NCI-H526 (cell line): ENCODE measurements at regions not wholly inside any gene's neighbourhood (a gene's known extent, or its start where the extent isn't known, plus 50 kb on each side); places are given as distances from the start of the nearest gene placed in this dataset.

Experiments
- DNase-seq, 2 experiments: peaks; one replicate each; lab custom pipeline; 2025; lab: John Stamatoyannopoulos, UW

GRCh38 chr7:42492920-42493319, 255.9 kb upstream of the GLI3 start:
- DNase-seq: no peak

- no peak for DNase-seq
These were observed 254.1 kb upstream of the GLI3 start for GRCh38 chr7:42491106-42491505.

GRCh38 chr7:42489299-42489698, 252.3 kb upstream of the GLI3 start:
- DNase-seq: no peak

- DNase-seq: no peak
These were observed 248.3 kb upstream of the GLI3 start for GRCh38 chr7:42485301-42485766.

- no peak for DNase-seq
These were observed 246.9 kb upstream of the GLI3 start for GRCh38 chr7:42483886-42484285.

- no peak for DNase-seq
These were observed 243.0 kb upstream of the GLI3 start for GRCh38 chr7:42479816-42480633.

GRCh38 chr7:42479452-42479815, 242.4 kb upstream of the GLI3 start:
- no peak for DNase-seq

GRCh38 chr7:42478717-42479116, 241.7 kb upstream of the GLI3 start:
- DNase-seq: no peak

- no peak for DNase-seq
These were observed 239.2 kb upstream of the GLI3 start for GRCh38 chr7:42476255-42476654.

- no peak for DNase-seq
These were observed 238.1 kb upstream of the GLI3 start for GRCh38 chr7:42475082-42475481.

- no peak for DNase-seq
These were observed 236.1 kb upstream of the GLI3 start for GRCh38 chr7:42473099-42473498.

GRCh38 chr7:42471573-42472174, 234.7 kb upstream of the GLI3 start:
- DNase-seq: no peak

- no peak for DNase-seq
These were observed 232.3 kb upstream of the GLI3 start for GRCh38 chr7:42469341-42469740.

- no peak for DNase-seq
These were observed 231.5 kb upstream of the GLI3 start for GRCh38 chr7:42468471-42468870.

- no peak for DNase-seq
These were observed 224.5 kb upstream of the GLI3 start for GRCh38 chr7:42461537-42461936.

- no peak for DNase-seq
These were observed 223.9 kb upstream of the GLI3 start for GRCh38 chr7:42460933-42461332.

- no peak for DNase-seq
These were observed 223.1 kb upstream of the GLI3 start for GRCh38 chr7:42460148-42460547.

GRCh38 chr7:42457663-42458062, 220.7 kb upstream of the GLI3 start:
- DNase-seq: no peak

GRCh38 chr7:42456756-42457276, 219.8 kb upstream of the GLI3 start:
- DNase-seq: no peak

GRCh38 chr7:42456267-42456666, 219.3 kb upstream of the GLI3 start:
- no peak for DNase-seq

- no peak for DNase-seq
These were observed 216.9 kb upstream of the GLI3 start for GRCh38 chr7:42453931-42454361.

- no peak for DNase-seq
These were observed 215.3 kb upstream of the GLI3 start for GRCh38 chr7:42452356-42452755.

GRCh38 chr7:42449431-42449830, 212.4 kb upstream of the GLI3 start:
- DNase-seq: no peak
